Ecto neural progenitor cell (in vitro differentiated cells): ENCODE measurements at regions not wholly inside any gene's neighbourhood (a gene's known extent, or its start where the extent isn't known, plus 50 kb on each side); places are given as distances from the start of the nearest gene placed in this dataset.
A peak's percentile ranks its signal among the peaks of the same experiment; 100 is the strongest.

Experiments used
- DNase-seq: peaks from one replicate; pipeline ENCODE4 v3.0.0-alpha.2; 2018; ENCODE audit warnings: low spot score

GRCh38 chr3:72459588-72459987 lies 388.7 kb downstream of the SHQ1 start:
- no peak for DNase-seq

- peak; percentile 21 for DNase-seq
Observed at GRCh38 chr3:72458375-72458774, 389.9 kb downstream of the SHQ1 start.

GRCh38 chr3:72454441-72454840 lies 393.8 kb downstream of the SHQ1 start:
- DNase-seq: no peak

- no peak for DNase-seq
Observed at GRCh38 chr3:72453706-72454105, 394.5 kb downstream of the SHQ1 start.

GRCh38 chr3:72452745-72453144 lies 395.5 kb downstream of the SHQ1 start:
- no peak for DNase-seq

- no peak for DNase-seq
Observed at GRCh38 chr3:72451841-72452240, 396.4 kb downstream of the SHQ1 start.

- no peak for DNase-seq
Observed at GRCh38 chr3:72449551-72449950, 398.7 kb downstream of the SHQ1 start.

- DNase-seq: no peak
Observed at GRCh38 chr3:72448858-72449257, 399.4 kb downstream of the SHQ1 start.

- DNase-seq: no peak
Observed at GRCh38 chr3:72448375-72448823, 399.8 kb downstream of the SHQ1 start.

- DNase-seq: peak; percentile 95
Observed at GRCh38 chr3:72447059-72447946, 400.9 kb downstream of the SHQ1 start.

GRCh38 chr3:72446218-72447058 lies 401.8 kb downstream of the SHQ1 start, which contains the start of gene RYBP:
TSS of gene RYBP (minus strand) at chr3:72446621.
- DNase-seq: peak; percentile 79

GRCh38 chr3:72445827-72446217 lies 402.4 kb downstream of the SHQ1 start:
- DNase-seq: no peak

GRCh38 chr3:72444656-72445223 lies 403.5 kb downstream of the SHQ1 start:
- DNase-seq: no peak

- DNase-seq: no peak
Observed at GRCh38 chr3:72442759-72443158, 405.5 kb downstream of the SHQ1 start.

- DNase-seq: no peak
Observed at GRCh38 chr3:72441284-72441994, 406.8 kb downstream of the SHQ1 start.

- DNase-seq: no peak
Observed at GRCh38 chr3:72440491-72440890, 407.8 kb downstream of the SHQ1 start.

- DNase-seq: no peak
Observed at GRCh38 chr3:72439321-72440183, 408.7 kb downstream of the SHQ1 start.

GRCh38 chr3:72437661-72438406 lies 410.4 kb downstream of the SHQ1 start:
- DNase-seq: no peak

- DNase-seq: no peak
Observed at GRCh38 chr3:72436863-72437592, 411.2 kb downstream of the SHQ1 start.
